GM19324 (cell line): ENCODE measurements at regions not wholly inside any gene's neighbourhood (a gene's known extent, or its start where the extent isn't known, plus 50 kb on each side); places are given as distances from the start of the nearest gene placed in this dataset.

ENCODE experiments used
- ATAC-seq: cut with Tn5 transposase; IDR thresholded peaks from one replicate; pipeline ENCODE4 v1.9.1; 2021; ENCODE audit warnings: mild to moderate bottlenecking, moderate library complexity; ENCODE audit not compliant: unreplicated experiment, low FRiP score

DNA sequence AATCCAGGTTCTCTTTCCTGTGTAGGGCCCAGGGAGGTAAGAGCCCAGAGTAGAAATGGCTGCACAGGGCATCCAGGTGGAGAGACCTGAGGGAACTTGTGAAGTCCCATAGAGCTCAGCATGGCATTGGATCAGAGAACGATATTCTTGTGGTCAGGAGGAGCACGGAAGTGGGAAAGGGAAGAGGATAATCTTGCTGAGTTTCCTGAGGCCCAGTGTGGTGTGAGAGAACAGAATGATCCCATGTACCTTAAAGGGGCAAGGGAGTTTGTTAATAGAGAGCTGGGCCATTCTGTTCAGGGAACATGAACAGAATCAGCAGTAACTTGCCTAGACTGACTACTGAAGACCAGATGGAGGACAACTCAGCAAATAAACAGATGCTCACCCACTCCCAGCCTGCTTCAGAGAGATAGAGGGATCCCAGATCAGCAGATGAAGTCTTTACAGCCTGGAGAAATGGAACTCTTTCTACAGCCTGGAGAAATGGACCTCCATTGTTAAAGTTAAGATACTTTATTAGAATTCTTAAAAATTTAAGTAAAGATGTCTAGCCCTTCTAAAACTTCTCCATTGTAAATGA is 119.7 kb upstream of the ELL2 start:
- ATAC-seq = no peak

DNA sequence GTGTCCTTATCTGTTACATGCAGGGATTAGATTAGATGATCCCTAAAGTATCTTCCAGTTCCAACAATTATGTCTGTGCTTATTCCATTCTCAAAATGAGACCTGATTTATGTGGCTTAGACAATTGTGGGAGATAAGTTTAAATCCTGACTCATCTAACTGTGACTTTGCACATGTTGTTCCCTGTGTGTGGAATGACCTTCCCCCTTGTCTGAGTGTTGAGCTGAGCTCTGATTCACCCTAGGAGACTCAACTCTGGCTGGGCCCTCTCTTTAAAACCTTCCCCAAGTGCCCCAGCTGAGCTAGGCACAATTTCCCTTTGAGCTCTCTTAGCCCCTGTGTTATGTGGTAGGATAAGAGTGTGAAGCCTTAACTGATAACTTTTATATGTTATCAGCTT is 118.9 kb upstream of the ELL2 start:
- ATAC-seq = no peak

DNA sequence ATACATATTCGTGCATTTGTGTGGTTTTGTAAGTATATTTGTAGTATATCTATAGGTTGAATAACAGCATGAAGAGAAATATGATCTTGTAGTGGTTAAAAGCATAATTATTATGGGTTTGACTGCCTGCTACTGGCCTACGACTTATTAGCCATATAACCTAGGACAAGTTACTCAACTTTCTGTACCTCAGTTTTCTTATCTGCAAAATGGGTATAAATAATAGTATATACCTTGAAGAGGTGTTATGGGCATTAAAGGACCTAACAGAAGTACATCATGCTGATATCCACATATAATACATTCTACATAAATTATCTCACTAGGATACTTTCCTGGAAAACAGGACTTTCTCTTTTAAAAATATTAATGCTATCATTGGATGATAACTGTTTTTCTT is 118.3 kb upstream of the ELL2 start:
- no peak for ATAC-seq

DNA sequence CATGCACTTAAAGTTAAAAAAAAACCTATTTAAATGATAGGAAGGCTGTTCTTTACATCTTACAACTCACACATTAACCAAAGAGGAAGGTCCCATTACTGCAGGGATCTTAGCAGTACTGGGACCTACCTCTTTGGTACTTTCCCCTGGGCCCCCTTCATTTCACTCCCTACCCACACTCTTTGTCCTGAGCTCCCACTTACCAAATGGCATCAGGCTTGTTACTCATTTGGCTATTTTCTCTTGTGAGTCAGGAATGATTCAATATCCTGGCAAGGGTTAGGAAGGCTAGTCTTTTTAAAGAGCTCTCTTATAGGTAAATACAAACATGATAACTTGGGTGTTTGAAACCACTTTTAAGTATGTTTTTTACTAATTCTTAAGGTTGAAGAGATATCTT is 117.4 kb upstream of the ELL2 start:
- ATAC-seq = no peak

DNA sequence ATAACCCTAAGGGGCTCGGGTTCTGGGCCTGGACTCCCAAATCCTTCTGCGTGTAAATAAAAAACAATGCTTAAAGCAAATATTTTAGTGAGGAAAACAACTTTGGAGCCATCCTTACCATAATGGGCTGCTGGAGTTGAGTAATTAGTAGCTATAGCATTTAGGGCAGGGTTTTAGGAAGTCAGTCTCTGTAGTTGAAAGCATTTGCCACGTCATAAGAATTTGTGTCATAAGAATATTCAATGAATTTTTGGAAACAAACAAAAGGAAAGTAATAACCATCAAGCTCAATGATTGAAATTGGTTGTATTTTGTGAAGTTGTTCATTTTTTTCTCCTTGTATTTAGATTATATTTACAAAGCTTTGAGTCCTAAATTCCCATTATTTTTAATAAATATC is 114.8 kb upstream of the ELL2 start:
- ATAC-seq = no peak

DNA sequence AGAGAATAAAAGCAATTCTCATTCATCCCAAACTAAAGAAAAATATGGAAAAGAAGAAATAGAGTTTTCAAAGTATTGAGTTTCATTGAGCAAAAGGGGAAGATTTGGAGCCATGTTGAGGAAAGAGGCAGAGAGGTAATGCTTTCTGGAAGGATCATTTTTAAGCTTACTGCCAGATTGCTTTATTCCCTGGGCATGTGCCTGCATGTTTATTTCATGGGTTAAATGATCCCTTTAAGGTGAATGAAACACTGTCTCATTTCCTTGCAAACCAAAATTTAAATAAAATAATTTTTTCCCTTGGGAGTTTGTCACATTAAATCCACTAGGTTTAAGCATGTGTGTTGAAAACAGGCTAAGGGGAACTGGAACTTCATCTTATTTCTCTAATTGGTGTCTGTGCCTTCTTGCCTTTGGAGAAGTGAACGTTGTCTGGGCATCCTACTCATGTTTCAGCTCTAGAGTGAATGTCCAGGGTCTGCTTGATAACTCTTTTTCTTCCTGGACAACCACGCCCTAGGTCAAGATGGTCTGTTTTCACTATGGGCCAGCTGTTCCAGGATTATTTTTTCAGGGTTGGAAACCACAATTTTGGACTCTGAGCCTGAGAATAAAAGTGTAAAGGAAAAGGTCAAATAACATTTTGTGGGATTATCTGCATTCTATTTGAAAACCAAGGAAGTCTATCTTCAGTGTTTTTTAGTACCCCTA is 114.1 kb upstream of the ELL2 start:
- ATAC-seq = no peak

DNA sequence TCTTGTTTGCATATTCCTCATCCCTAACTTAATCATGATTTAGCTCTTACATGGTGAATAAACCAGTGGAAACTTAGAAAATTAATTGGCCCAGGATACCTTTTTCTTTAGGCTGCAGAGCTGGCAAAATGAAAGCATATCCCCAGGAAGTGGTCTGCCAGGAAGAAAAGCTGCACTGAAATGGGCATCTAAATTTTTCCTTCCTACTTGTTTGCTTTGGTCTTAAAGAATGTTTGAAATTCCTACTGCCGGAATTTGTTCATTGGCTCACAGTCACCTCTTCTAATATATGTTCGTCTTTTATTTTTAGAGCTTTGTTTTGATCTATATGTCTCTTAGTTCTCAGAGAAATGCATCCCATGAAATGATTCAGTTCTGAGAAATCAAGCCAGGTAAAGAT is 113.2 kb upstream of the ELL2 start:
- no peak for ATAC-seq

DNA sequence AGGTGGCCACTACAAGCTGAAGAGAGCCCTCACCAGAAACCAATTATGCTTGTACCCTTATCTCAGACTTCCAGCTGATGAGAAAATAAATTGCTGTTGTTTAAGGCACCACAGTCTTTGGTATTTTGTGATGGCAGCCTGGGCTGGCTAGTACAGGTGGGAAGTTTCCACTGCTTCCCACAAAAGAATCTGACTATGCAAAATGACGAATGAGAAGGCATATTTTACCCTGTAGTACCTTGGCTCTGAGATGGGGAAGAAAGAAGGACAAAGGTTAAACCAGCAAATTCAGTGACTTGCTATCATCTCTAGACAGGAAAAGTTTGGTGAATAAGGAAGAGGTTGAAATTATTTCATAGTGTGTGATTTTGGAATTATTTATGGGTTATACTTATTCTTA is 112.8 kb upstream of the ELL2 start:
- ATAC-seq = no peak

DNA sequence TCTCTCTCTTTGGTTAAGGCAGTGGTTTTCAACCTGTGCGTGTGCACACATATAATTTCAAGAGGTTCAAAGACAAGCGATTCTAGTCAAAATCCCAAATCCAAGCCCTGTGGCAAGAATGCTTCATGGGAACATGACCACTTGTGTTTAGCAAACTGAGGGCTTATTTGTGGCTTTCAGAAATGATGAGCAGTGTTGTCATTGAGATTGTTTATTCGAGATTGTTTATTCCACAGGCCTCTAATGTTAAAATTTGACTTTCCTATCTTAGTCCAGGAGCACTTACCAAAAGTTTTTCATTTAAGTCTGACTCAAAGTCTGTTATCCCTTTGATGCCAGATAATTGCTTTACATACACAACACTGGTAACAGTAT is 111.1 kb upstream of the ELL2 start:
- no peak for ATAC-seq

DNA sequence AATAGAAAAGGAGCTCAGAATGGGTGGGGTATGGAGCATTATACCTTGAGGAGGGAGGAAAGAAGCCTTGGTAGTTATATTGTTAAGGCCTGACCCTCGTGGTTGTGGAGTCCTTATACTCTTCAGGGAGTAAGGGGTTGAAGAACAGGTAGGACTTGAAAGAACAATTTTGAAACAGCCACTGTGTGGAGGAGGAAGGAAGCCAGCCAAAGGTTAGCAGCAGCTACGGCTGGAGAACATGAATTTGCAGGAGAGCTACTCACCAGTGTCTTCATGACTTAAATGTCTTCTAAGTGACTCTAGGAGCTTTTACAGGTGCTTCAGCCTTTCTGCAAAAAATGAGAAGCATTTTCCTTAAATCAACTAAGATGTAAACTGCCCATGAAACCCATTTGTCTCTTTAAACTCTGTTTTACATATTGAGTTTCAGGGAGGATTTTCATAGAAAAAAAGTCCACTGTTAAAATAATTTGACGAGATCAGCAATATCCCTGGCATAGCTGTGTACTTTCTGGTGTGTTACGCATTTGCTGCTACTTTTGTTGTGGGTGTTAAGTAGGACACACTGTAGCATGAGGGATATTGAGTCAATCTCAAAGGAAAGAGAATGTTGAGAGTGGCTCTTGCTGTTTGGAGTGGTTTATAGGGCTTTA is 110.6 kb upstream of the ELL2 start:
- ATAC-seq = no peak

DNA sequence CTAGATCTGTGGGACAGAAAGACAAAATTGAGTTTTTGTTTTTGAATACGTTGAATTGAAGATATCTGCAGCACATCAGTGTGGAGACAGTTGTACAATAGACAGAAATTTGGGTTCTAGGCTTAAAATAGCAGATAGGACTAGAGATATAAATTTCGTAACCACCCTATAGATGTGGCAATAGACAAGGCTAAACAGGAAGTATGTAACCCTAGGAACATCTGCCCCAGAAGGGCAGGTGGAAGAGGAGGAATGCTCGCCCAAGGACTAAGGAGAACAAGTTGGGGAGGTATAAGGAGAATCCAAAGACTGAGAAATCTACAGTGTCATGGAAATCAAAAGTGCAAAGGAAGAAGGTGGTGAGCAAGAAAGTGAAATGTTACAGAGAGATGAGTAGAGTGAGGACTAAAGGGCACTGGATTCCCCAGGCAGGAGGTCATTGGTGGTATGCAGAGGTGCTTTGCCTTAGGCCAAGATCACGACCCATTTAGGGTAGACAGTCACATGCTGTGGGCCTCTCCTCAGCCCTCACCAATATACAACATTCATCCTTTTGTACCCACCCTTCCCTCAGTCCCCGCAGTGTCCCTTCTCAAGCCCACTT is 109.1 kb upstream of the ELL2 start:
- ATAC-seq = no peak

DNA sequence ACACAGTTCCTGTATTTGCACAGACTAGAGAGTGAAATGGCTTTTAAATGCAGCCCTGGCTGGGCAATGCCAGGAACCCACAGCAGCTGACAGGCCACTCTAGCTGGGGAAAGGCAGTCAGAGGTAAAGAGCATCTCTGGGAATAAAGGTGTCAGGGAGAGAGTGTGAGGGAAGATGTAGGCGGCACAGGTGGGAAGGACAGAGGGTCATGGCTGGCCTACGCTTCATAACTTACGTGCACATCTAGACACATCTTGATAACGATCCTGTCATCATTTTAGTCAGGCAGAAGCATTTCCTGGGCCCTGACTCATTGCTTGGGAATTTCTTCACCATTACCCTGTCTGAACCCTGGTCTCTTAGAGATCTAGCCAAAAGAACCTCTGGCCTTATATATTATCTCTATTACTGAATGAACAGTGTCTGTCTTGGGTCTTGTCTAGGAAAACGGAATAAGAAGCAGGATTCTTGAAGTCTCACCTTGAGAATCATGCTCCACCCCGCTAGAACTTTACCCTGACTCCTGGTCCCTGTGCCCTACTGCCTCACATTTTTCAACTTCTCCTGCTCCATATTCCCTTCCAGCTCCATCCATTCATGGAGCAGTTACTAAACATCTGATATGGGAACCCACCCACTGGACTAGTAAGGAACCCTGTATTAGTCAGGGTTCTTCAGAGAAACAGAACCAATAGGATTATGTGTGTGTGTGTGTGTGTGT is 106.4 kb upstream of the ELL2 start:
- no peak for ATAC-seq

DNA sequence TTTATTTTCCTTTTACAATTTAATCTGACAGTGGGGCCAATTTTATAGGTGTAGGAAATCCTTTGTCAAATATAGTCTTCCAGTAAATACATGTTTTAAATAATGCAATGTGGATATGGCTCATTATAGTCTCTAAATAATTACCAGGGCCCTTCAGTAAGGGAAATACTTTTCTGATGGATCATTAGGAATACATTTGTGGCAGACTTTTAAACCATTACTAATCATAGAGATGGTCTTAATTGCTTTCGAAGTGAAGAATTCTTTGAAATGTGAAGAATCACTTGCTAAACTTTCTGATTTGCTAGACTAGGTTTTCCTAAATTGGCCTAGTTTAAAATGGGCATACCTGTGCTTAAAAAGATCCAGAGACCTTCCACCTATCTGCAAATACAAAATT is 105.6 kb upstream of the ELL2 start:
- ATAC-seq = no peak

DNA sequence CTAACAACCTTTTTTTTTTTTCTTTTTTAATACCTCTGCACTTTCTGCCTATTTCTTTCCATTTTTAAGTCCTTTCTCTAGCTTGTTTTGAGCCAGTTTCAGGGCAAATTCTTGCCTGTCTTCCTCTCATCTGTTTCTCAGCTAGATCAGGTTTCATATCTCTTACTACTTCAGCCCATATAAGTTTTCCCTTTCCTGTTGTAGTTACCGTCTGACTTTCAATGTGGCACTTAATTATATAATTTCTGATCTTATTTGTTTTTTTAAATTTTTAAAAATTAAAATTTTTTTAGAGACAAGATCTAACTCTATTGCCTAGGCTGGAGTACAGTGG is 104.7 kb upstream of the ELL2 start:
- ATAC-seq = no peak

DNA sequence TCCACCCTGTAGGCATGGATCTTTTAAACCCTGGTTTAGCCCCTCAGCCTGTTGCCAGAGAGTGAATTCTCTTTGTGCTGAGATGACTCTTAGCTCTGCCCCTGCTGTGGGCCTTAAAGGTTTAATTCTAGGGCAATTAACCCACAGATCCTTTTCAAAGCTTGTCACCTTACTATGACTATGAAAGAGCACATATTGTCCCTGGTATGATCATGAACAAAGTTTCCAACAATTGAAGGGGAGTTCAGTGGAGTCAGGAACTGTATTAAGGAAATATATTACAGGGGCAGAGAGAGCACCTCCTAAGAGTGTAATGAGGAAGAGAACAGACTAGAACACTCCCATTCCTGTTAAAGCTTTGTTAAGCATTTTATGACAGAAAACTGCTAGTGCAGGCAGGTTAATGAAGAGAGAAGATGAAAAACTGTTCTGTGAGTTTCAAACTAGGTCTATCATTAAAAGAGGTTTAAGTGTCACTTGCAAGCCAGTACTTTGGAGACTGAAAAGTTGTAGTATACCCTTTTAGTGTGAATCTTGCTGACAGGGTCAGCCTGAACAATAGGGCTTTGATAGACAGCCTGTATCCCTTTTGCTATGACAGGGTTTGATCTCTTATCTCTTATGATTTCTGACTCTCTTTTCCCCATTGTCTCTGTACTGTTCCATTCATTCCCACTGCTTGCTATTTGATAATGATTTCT is 104.2 kb upstream of the ELL2 start:
- ATAC-seq = no peak

DNA sequence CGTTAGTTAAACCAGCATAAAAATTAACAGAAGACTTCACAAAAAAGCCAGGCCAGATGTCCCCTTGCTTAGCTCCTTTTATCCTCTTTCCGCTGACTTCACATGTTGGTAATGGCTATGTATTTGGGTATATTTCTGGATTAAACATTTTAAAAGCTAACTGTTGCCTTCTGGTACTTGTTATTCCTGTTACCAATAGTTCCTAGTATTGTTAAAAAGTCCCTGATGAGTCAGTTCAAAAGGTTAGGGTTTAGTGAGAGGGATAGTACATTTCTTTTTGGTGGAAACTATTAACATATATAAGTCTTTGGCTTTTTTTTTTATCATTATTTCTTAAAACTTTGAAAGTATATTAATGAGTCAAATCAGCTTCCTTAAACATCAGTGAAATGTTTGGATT is 103.2 kb upstream of the ELL2 start:
- no peak for ATAC-seq

DNA sequence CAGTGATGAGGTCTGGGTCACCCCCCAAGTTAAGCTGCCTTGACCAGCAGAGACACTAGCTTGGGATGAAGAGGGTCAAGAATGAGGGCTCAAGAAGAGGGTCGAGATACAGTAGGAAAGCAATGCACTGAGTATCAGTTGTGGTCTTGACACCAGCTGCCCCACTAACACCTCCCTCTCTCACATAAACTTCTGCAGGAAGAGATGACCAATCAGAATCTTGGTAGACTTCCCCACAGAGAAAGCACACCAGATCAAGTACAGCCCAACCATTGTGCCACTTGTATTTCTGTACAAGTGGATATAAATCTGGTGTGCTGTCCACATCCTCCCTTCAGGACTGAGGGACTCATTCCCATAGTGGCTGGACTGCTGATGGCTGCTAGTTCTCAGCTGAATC is 101.2 kb upstream of the ELL2 start:
- no peak for ATAC-seq

DNA sequence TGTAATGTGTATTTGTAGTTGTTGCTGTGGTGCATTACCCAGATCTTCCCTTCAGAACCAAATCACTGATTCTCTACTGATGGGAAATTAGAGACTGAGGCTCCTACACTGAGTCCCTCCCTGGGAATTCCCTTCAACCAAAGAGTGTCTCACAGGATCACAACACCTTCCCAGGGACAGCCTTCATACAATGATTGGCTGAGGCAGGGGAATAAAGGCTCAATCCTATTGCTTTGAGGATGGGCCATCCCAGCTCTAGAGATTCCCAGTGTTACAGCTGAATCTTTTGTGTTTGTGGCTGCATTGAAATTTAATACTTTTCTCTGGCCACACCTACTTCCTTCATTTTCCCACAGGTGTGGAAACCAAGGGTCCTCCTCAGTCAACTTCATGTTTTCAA is 96.4 kb upstream of the ELL2 start:
- no peak for ATAC-seq

DNA sequence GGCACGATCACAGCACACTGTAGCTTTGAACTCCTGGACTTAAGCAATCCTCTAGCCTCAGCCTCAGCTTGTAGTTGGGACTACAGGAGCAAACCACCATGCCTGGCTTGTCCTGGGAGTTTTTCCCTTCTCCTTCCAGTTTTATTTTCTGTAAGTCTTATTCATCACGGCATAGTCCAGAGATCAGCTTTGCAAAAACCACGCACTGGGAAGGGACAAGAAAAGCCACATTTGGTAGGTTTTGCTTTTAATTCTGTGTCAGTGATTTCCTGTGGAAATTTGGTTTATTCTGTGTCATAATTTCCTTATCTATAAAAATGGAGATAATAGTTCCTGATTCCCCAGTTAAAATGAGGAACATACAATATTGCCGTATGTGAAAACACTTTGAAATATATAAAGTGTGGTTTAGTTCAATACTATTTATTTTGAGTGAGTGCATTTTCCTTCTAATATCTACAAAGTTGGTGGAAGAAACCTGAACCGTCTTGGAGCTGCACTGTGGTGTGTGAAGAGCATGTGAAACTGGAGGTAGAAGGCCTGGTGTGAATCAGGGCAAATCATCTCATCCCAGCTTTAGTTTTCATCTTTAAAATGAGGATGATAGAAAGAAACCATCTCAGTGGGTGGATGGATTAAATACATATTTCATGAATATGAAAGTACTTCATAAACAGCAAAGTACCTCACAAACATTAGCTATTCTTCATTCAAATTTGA is 92.8 kb upstream of the ELL2 start:
- ATAC-seq = no peak

DNA sequence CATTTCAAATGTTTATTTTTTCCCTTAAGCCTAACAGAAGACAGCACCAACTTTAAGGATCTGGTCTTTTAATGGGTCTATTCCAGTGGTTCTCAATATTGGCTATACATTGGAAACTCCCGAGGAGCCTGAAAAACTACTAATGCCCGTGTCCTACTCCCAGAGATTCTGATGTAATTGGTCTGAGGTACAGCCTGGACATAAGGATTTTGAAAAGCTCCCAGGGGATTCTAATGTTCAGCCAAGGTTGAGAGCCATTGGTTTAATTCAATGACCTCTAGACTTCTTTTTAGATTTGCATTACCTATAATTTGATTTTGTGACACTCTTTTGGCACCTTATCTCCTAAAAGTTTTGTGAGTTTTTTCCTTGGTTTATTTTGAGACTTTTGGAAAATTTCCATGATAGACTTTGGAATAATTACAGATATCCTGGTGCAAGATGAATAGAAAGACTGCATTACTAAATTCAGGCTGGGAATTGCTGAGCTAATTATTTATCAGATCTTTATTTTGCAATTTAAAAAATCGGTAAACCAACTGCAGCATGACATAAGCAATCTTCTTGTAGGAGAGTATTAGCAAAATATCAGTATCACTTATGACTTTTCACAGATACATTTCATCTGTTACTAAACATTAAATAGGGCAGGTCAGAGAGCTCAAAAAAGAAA is 91.5 kb upstream of the ELL2 start:
- no peak for ATAC-seq
